Esophagus (tissue), 2 donors: ENCODE measurements at regions not wholly inside any gene's neighbourhood (a gene's known extent, or its start where the extent isn't known, plus 50 kb on each side); places are given as distances from the start of the nearest gene placed in this dataset.

Experiments
- H3K27ac ChIP-seq, 2 donors: one replicate each; pipeline ENCODE4 v1.5.1; 2013; ENCODE audit warnings: low read depth in 2 of 2, mild to moderate bottlenecking in 2 of 2, inconsistent platforms in 1 of 2, low read length in 1 of 2, moderate library complexity in 1 of 2
- H3K27me3 ChIP-seq, 2 donors: one replicate each; pipeline ENCODE4 v1.6.1; 2013; ENCODE audit warnings: low read length in 2 of 2, control low read depth in 1 of 2, mild to moderate bottlenecking in 1 of 2; ENCODE audit not compliant: insufficient read depth in 2 of 2, control insufficient read depth in 1 of 2
- H3K36me3 ChIP-seq, 2 donors: one replicate each; pipeline ENCODE4 v1.6.1; 2013; ENCODE audit warnings: low read length in 1 of 2; ENCODE audit not compliant: control insufficient read depth in 2 of 2, insufficient read depth in 2 of 2
- H3K4me1 ChIP-seq, 2 donors: one replicate each; pipeline ENCODE4 v1.6.1; 2013; ENCODE audit warnings: low read length in 1 of 2; ENCODE audit not compliant: control insufficient read depth in 2 of 2, insufficient read depth in 2 of 2
- H3K4me3 ChIP-seq, 2 donors: one replicate each; pipeline ENCODE4 v1.5.1; 2013; ENCODE audit warnings: low read length in 2 of 2, mild to moderate bottlenecking in 2 of 2, low read depth in 1 of 2, moderate library complexity in 1 of 2
- H3K9me3 ChIP-seq, 2 donors: one replicate each; pipeline ENCODE4 v1.6.1; 2013; ENCODE audit warnings: mild to moderate bottlenecking in 2 of 2, low read depth in 1 of 2, low read length in 1 of 2, moderate library complexity in 1 of 2; ENCODE audit not compliant: control insufficient read depth in 2 of 2, insufficient read depth in 1 of 2
- WGBS, 2 donors: extraction: QIAGEN DNeasy Blood & Tissue Kit; methylation state at CpG; one replicate each; pipeline ENCODE4 v1.1.7; 2013; 5-methylcytosine and 5-hydroxymethylcytosine counted together
- donor health status: healthy with polysubstance abuse.
- donor health status: Bipolar disorder and iron deficiency.

DNA sequence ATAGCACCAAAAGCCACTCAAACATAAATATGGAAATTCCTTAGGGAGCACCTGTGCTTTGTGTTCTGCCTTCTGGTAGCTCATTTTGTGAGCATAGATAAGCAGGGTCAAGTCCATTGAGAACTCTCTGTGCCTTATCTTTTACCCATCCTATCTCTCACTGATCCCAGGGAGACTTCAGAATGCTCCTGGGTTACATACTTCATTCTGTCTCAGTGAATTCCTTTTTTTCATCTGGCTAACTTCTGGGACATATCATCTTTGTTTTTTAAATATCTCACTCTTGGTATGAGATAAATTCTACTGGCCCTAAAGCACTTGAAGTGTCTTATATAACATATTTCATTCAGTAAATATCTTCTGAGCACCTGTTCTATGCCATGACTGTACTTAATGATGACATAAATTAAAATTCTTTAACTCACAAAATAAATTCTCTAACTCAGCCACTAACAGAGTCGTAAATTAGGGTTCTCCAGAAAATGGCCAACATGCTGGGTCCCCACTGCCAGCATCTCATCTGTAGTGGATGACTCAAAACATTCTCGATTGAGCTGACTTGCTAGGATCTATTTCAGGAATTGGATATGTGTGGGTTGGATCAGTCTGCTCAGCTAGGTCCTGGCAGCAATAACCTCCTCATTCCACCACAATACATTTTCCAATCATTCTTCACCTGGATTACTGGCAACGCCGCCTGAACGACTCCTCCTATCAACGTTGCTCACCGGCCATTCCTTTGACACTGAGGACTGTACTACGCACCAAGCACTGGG, 170.2 kb downstream of the FOXO1 start:
- WGBS, 2 donors: 84 to 90% methylated on average over 8 of the region's 8 CpGs
- Histone ChIP-seq H3K27ac (no peak overlapping the region), H3K36me3 (no peaks in the 10 kb centered on the region), H3K4me3 (no peak overlapping the region), H3K9me3 (no peaks in the 10 kb centered on the region), H3K4me1 (no peaks in the 10 kb centered on the region), H3K27me3 (no peaks in the 10 kb centered on the region)

- H3K4me3 ChIP-seq: no peak overlapping the region
- H3K4me1 ChIP-seq: no peaks in the 10 kb centered on the region
- 75 to 76% methylated on average over 4 of the region's 4 CpGs for WGBS, 2 donors
- no peaks in the 10 kb centered on the region for H3K36me3 ChIP-seq
- no peaks in the 10 kb centered on the region for H3K27me3 ChIP-seq
- H3K9me3 ChIP-seq: no peaks in the 10 kb centered on the region
- no peak overlapping the region for H3K27ac ChIP-seq
Measured at GRCh38 chr13:40498461-40498860, 168.0 kb downstream of the FOXO1 start.

- H3K4me1 ChIP-seq: no peaks in the 10 kb centered on the region
- no peak overlapping the region for H3K27ac ChIP-seq
- no peaks in the 10 kb centered on the region for H3K27me3 ChIP-seq
- 66 to 72% methylated on average over 3 of the region's 3 CpGs for WGBS, 2 donors
- no peaks in the 10 kb centered on the region for H3K9me3 ChIP-seq
- H3K36me3 ChIP-seq: no peaks in the 10 kb centered on the region
- no peak overlapping the region for H3K4me3 ChIP-seq
Measured at GRCh38 chr13:40502236-40502635, 164.2 kb downstream of the FOXO1 start.

GRCh38 chr13:40503011-40503410, 163.4 kb downstream of the FOXO1 start:
- Histone ChIP-seq H3K4me3 (no peak overlapping the region), H3K36me3 (no peaks in the 10 kb centered on the region), H3K9me3 (no peaks in the 10 kb centered on the region), H3K27ac (no peak overlapping the region), H3K27me3 (no peaks in the 10 kb centered on the region), H3K4me1 (no peaks in the 10 kb centered on the region)
- 89 to 91% methylated on average over 2 of the region's 2 CpGs for WGBS, 2 donors

- no peaks in the 10 kb centered on the region for H3K36me3 ChIP-seq
- no peaks in the 10 kb centered on the region for H3K9me3 ChIP-seq
- H3K4me3 ChIP-seq: no peak overlapping the region
- H3K4me1 ChIP-seq: no peaks in the 10 kb centered on the region
- H3K27me3 ChIP-seq: no peaks in the 10 kb centered on the region
- WGBS, 2 donors: 67 to 77% methylated on average over 2 of the region's 2 CpGs
- no peak overlapping the region for H3K27ac ChIP-seq
Measured at GRCh38 chr13:40503966-40504591, 162.4 kb downstream of the FOXO1 start.

- WGBS, 2 donors: 90 to 94% methylated on average over 4 of the region's 4 CpGs
- Histone ChIP-seq H3K9me3 (no peaks in the 10 kb centered on the region), H3K27ac (no peak overlapping the region), H3K36me3 (no peaks in the 10 kb centered on the region), H3K4me3 (no peak overlapping the region), H3K4me1 (no peaks in the 10 kb centered on the region), H3K27me3 (no peaks in the 10 kb centered on the region)
Measured at GRCh38 chr13:40504641-40505040, 161.8 kb downstream of the FOXO1 start.

DNA sequence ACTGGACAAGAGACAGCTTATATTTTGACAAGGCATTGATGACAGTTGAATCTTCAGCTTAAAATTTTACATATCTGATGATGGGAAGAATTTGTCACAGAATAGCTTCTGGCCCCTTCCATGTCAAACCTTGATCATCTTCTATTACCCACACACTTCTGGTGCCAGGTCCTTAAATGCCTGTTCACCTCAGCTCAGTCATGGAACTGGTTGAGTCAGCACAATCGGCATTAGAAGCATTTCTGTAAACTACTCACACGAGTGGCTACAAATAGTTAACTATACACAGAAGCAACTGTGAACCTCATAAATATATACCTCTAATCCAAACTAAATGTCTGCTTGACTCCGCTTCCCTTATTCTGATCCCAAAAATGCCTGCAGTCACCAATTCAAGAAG, 161.2 kb downstream of the FOXO1 start:
- H3K27me3 ChIP-seq: no peaks in the 10 kb centered on the region
- H3K9me3 ChIP-seq: no peaks in the 10 kb centered on the region
- H3K4me3 ChIP-seq: no peak overlapping the region
- H3K4me1 ChIP-seq: no peaks in the 10 kb centered on the region
- WGBS, 2 donors: 91 to 92% methylated on average over 3 of the region's 3 CpGs
- H3K36me3 ChIP-seq: no peaks in the 10 kb centered on the region
- H3K27ac ChIP-seq: no peak overlapping the region
